ENCODE measurements at regions not wholly inside any gene's neighbourhood (a gene's known extent, or its start where the extent isn't known, plus 50 kb on each side); places are given as distances from the start of the nearest gene placed in this dataset.

GRCh38 chr15:100780208-100780800 lies 99.3 kb upstream of the ALDH1A3 start:
- no peaks in the 10 kb centered on the region for H3K9me3 ChIP-seq (replicated peaks; ENCODE audit: control insufficient read depth, insufficient read depth, low read length)
- TF ChIP-seq ZNF24 (IDR thresholded peaks at IDR 0.05) (no peak), SMAD5 (IDR thresholded peaks at IDR 0.05; ENCODE audit: low read depth) (no peak), MYB (IDR thresholded peaks at IDR 0.05; ENCODE audit: borderline replicate concordance, low read depth, low read length) (no peak), CBX5 (IDR thresholded peaks at IDR 0.05; ENCODE audit: low read depth) (no peak), TCF7 (IDR thresholded peaks at IDR 0.05; ENCODE audit: borderline replicate concordance) (no peak), SMARCA5 (IDR thresholded peaks at IDR 0.05) (no peak), KAT2A (conservative IDR thresholded peaks at IDR 0.05; ENCODE audit: control insufficient read depth, low read depth, low read length) (no peak), BCL3 (IDR thresholded peaks at IDR 0.05; ENCODE audit: borderline replicate concordance, insufficient read depth, low read depth, low read length, poor library complexity, severe bottlenecking) (no peak), ZNF622 (IDR thresholded peaks at IDR 0.05) (no peak), ESRRA (IDR thresholded peaks at IDR 0.05; ENCODE audit: low read length) (no peak), SPI1 (IDR thresholded peaks at IDR 0.05; ENCODE audit: borderline replicate concordance, insufficient read depth, low read depth, low read length) (no peak)
- no peaks in the 10 kb centered on the region for H3K36me3 ChIP-seq (ENCODE audit: control insufficient read depth in 2 of 2, insufficient read depth in 2 of 2, low read length in 1 of 2)
- no TSS peak for BruUV-seq (replicated peaks)
- no peak overlapping the region for H3K4me3 ChIP-seq
- POLR2A ChIA-PET, result no interaction called here
- RAD21 ChIA-PET (ENCODE audit: unreplicated experiment), result no interaction called here
- in situ Hi-C loops (cut with MboI) (no loop called here), intact Hi-C loops (cut with micrococcal nuclease; ENCODE audit: unreplicated experiment) (no loop called here)
- SMC1A ChIA-PET (ENCODE audit: uncharacterized antibody, unreplicated experiment), result no interaction called here
- H4K20me1 ChIP-seq (ENCODE audit: control insufficient read depth, insufficient read depth), result no peaks in the 10 kb centered on the region
- no peak overlapping the region for H2AFZ ChIP-seq (ENCODE audit: control insufficient read depth, low read depth, low read length)
- DNase-seq (ENCODE audit: low read depth, low spot score) (no peak), FAIRE-seq (no peak), ATAC-seq (no peak)
- WGBS (ENCODE audit: insufficient coverage, insufficient replicate concordance, low lambda C conversion rate, missing lambda C conversion rate), result 48% methylated on average over 13 of the region's 13 CpGs
- H3K79me2 ChIP-seq (ENCODE audit: control insufficient read depth, insufficient read depth, low read length), result no peaks in the 10 kb centered on the region
- CTCF ChIA-PET, result no interaction called here
- H3K9ac ChIP-seq (ENCODE audit: control insufficient read depth, insufficient read depth, low read length), result no peak overlapping the region
- H3K27me3 ChIP-seq (replicated peaks in 1 of 2; ENCODE audit: control insufficient read depth in 2 of 2, insufficient read depth in 2 of 2, low read length in 1 of 2), result no peaks in the 10 kb centered on the region; a peak in 1 of 4 replicates
- H3K4me2 ChIP-seq (ENCODE audit: control insufficient read depth, insufficient read depth), result no peak overlapping the region
- H3K27ac ChIP-seq (ENCODE audit: control insufficient read depth, insufficient read depth), result no peak overlapping the region
- H3K4me1 ChIP-seq (ENCODE audit: control insufficient read depth, insufficient read depth, low read length), result no peaks in the 10 kb centered on the region

Measured in GM12878 (cell line).